OCI-LY3 (cell line): ENCODE measurements at regions not wholly inside any gene's neighbourhood (a gene's known extent, or its start where the extent isn't known, plus 50 kb on each side); places are given as distances from the start of the nearest gene placed in this dataset.

ENCODE experiments used
- EZH2phosphoT487 ChIP-seq: fragments of 200-600 bp; shearing (Covaris generic); IDR thresholded peaks from 2 replicates; pipeline ENCODE4 v1.6.1; 2018; ENCODE audit warnings: antibody characterized with exemption, mixed run types, low read depth
- TF ChIP-seq, protein P1 (sequence below): fragments of 200-600, 300-600 bp; sonication (generic); IDR thresholded peaks from 2 replicates; pipeline ENCODE4 v1.5.1; 2014; ENCODE audit warnings: antibody characterized with exemption, low read length, low read depth

DNA sequence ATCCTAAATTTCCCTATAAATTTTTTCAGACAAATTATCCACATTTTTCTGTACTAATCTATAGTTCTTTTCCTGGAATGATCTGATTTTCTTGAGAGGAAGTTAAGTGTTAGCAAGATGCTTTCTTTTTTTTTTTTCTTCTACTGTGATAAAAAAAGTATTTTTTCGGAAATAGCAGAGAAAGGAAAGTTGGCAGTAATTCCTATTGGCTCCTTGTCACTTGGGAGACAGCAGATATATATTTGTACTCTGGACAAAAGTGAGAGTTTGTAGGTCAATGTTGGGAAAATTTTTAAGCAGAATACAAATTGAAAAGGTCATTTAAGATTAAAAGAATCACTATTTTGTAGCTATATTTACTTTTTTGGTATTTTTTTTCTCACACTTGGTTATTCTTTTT, 635.7 kb upstream of the NRXN1 start:
- TF ChIP-seq, protein P1, sequence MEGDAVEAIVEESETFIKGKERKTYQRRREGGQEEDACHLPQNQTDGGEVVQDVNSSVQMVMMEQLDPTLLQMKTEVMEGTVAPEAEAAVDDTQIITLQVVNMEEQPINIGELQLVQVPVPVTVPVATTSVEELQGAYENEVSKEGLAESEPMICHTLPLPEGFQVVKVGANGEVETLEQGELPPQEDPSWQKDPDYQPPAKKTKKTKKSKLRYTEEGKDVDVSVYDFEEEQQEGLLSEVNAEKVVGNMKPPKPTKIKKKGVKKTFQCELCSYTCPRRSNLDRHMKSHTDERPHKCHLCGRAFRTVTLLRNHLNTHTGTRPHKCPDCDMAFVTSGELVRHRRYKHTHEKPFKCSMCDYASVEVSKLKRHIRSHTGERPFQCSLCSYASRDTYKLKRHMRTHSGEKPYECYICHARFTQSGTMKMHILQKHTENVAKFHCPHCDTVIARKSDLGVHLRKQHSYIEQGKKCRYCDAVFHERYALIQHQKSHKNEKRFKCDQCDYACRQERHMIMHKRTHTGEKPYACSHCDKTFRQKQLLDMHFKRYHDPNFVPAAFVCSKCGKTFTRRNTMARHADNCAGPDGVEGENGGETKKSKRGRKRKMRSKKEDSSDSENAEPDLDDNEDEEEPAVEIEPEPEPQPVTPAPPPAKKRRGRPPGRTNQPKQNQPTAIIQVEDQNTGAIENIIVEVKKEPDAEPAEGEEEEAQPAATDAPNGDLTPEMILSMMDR = no peak
- TF ChIP-seq EZH2phosphoT487 = no peak
